SK-N-SH (cell line): ENCODE measurements at regions not wholly inside any gene's neighbourhood (a gene's known extent, or its start where the extent isn't known, plus 50 kb on each side); places are given as distances from the start of the nearest gene placed in this dataset.

Experiments used
- CTCF ChIA-PET: fragments of 300-600, 350-600 bp; formaldehyde crosslinking; extraction: SDS; loops from one replicate; lab custom pipeline; 2021; lab: Yijun Ruan, JAX
- POLR2A ChIA-PET: fragments of 350-600 bp; sonication (Branson Sonifier 250); formaldehyde crosslinking; extraction: SDS; loops from one replicate; lab custom pipeline; 2020; ENCODE audit warnings: antibody characterized with exemption, inconsistent platforms; lab: Yijun Ruan, JAX
- DNase-seq: peaks from one replicate; pipeline ENCODE4 v3.0.0; 2012
- H2AFZ ChIP-seq: fragments of 200-600 bp; sonication (generic); 2 replicates; pipeline ENCODE4 v1.8.1; 2016; ENCODE audit warnings: antibody characterized with exemption, mild to moderate bottlenecking, low read depth
- H3F3A ChIP-seq: fragments of 200-600 bp; sonication (generic); replicated peaks from 2 replicates; pipeline ENCODE3; 2016; ENCODE audit warnings: antibody characterized with exemption, mild to moderate bottlenecking; ENCODE audit not compliant: insufficient read depth
- H3K27ac ChIP-seq, 2 experiments: fragments of 200-500 bp in 1 of 2; fragments of 200-600 bp in 1 of 2; sonication (Bioruptor generic) in 1 of 2; sonication (generic), shearing (Covaris generic) in 1 of 2; 2 replicates each; pipeline versions ENCODE4 v1.5.1 to v1.6.1; 2014 to 2016; ENCODE audit warnings: low read depth in 2 of 2, inconsistent platforms in 1 of 2, low read length in 1 of 2, mild to moderate bottlenecking in 1 of 2, mixed read lengths in 1 of 2
- H3K27me3 ChIP-seq: fragments of 200-600 bp; sonication (generic), shearing (Covaris generic); 2 replicates; pipeline ENCODE4 v1.6.1; 2016; ENCODE audit warnings: mixed run types; ENCODE audit not compliant: insufficient read depth
- H3K36me3 ChIP-seq, 2 experiments: fragments of 200-500 bp in 1 of 2; fragments of 200-600 bp in 1 of 2; sonication (Bioruptor generic) in 1 of 2; sonication (generic) in 1 of 2; replicated peaks in 1 of 2; 2 replicates each; pipeline versions ENCODE3 to v1.5.1; 2014 to 2016; ENCODE audit warnings: low read length in 1 of 2, mild to moderate bottlenecking in 1 of 2; ENCODE audit not compliant: insufficient read depth in 2 of 2, control insufficient read depth in 1 of 2
- H3K4me1 ChIP-seq, 2 experiments: fragments of 200-500 bp in 1 of 2; fragments of 200-600 bp in 1 of 2; sonication (Bioruptor generic) in 1 of 2; sonication (generic), shearing (Covaris generic) in 1 of 2; 2 replicates each; pipeline versions ENCODE4 v1.5.1 to v1.6.1; 2014 to 2016; ENCODE audit warnings: low read depth in 1 of 2, low read length in 1 of 2, mixed run types in 1 of 2; ENCODE audit not compliant: insufficient read depth in 2 of 2, control insufficient read depth in 1 of 2
- H3K4me2 ChIP-seq: fragments of 200-600 bp; sonication (generic), shearing (Covaris generic); 2 replicates; pipeline ENCODE4 v1.6.1; 2017; ENCODE audit warnings: mixed run types
- H3K4me3 ChIP-seq, 2 experiments: fragments of 200-500 bp in 1 of 2; fragments of 200-600 bp in 1 of 2; sonication (Bioruptor generic) in 1 of 2; sonication (generic), shearing (Covaris generic) in 1 of 2; 2 replicates each; pipeline versions ENCODE4 v1.5.1 to v1.8.1; 2014 to 2016; ENCODE audit warnings: low read depth in 2 of 2, inconsistent platforms in 1 of 2, low read length in 1 of 2, mild to moderate bottlenecking in 1 of 2, mixed read lengths in 1 of 2, moderate library complexity in 1 of 2
- H3K79me2 ChIP-seq: fragments of 200-600 bp; sonication (generic); 2 replicates; pipeline ENCODE4 v1.8.1; 2017; ENCODE audit warnings: mild to moderate bottlenecking; ENCODE audit not compliant: insufficient read depth
- H3K9ac ChIP-seq: fragments of 200-600 bp; sonication (generic); 2 replicates; pipeline ENCODE4 v1.6.1; 2017; ENCODE audit warnings: mixed run types
- H3K9me2 ChIP-seq: fragments of 200-600 bp; sonication (generic); 2 replicates; pipeline ENCODE4 v1.6.1; 2017; ENCODE audit warnings: mixed run types
- H3K9me3 ChIP-seq: fragments of 200-600 bp; sonication (generic); 2 replicates; pipeline ENCODE4 v1.6.1; 2017; ENCODE audit warnings: mixed run types, mild to moderate bottlenecking, moderate library complexity
- H4K20me1 ChIP-seq: fragments of 200-600 bp; sonication (generic); 2 replicates; pipeline ENCODE4 v1.6.1; 2017; ENCODE audit warnings: mild to moderate bottlenecking, mixed run types; ENCODE audit not compliant: insufficient read depth
- CHD2 ChIP-seq: fragments of 150-350 bp; IDR thresholded peaks from 2 replicates; pipeline ENCODE4 v1.6.1; 2018; ENCODE audit warnings: low read length; ENCODE audit not compliant: partially characterized antibody
- EZH2phosphoT487 ChIP-seq: fragments of 200-600 bp; sonication (generic); IDR thresholded peaks from 2 replicates; pipeline ENCODE4 v1.6.1; 2017; ENCODE audit warnings: low read depth, mixed run types, mild to moderate bottlenecking, antibody characterized with exemption, moderate library complexity, borderline replicate concordance
- FOSL2 ChIP-seq: IDR thresholded peaks from 2 replicates; pipeline ENCODE4 v1.4.0; 2012; ENCODE audit warnings: low read depth, mild to moderate bottlenecking, moderate library complexity, borderline replicate concordance
- FOXM1 ChIP-seq: IDR thresholded peaks from 2 replicates; pipeline ENCODE4 v1.4.0; 2012; ENCODE audit warnings: low read depth, mild to moderate bottlenecking
- GABPA ChIP-seq: IDR thresholded peaks from 2 replicates; pipeline ENCODE4 v1.4.0; 2012; ENCODE audit warnings: low read depth, mild to moderate bottlenecking
- GATA2 ChIP-seq: sonication (generic); formaldehyde crosslinking; IDR thresholded peaks from 2 replicates; pipeline ENCODE4 v1.5.0; 2020; ENCODE audit warnings: mild to moderate bottlenecking, missing genetic modification reagents
- MXI1 ChIP-seq: IDR thresholded peaks from 2 replicates; pipeline ENCODE4 v1.6.1; 2012; ENCODE audit warnings: mild to moderate bottlenecking, low read depth, low read length, improper control_type of control experiment
- POLR2AphosphoS5 ChIP-seq: IDR thresholded peaks from 2 replicates; pipeline ENCODE4 v1.6.1; 2012; ENCODE audit warnings: low read depth, low read length
- RAD21 ChIP-seq: IDR thresholded peaks from 2 replicates; pipeline ENCODE4 v1.6.1; 2012; ENCODE audit warnings: mild to moderate bottlenecking, low read length
- RXRA ChIP-seq: IDR thresholded peaks from 2 replicates; pipeline ENCODE4 v1.4.0; 2012; ENCODE audit warnings: low read depth, mild to moderate bottlenecking, borderline replicate concordance
- SIN3A ChIP-seq: IDR thresholded peaks from 2 replicates; pipeline ENCODE4 v1.6.1; 2012; ENCODE audit warnings: low read depth, mild to moderate bottlenecking, low read length, moderate library complexity, borderline replicate concordance
- SMC3 ChIP-seq: IDR thresholded peaks from 2 replicates; pipeline ENCODE4 v1.6.1; 2012; ENCODE audit warnings: low read depth, low read length, improper control_type of control experiment
- TAF1 ChIP-seq: IDR thresholded peaks from 2 replicates; pipeline ENCODE4 v1.6.1; 2012; ENCODE audit warnings: low read depth, mild to moderate bottlenecking, low read length, moderate library complexity, borderline replicate concordance
- TEAD4 ChIP-seq: IDR thresholded peaks from 2 replicates; pipeline ENCODE4 v1.4.0; 2012; ENCODE audit warnings: mild to moderate bottlenecking, borderline replicate concordance; ENCODE audit not compliant: insufficient read depth
- YY1 ChIP-seq: IDR thresholded peaks from 2 replicates; pipeline ENCODE4 v1.4.0; 2012; ENCODE audit warnings: low read depth, mild to moderate bottlenecking
- WGBS: methylation state at CpG from one replicate; pipeline ENCODE4 v1.1.6; 2017; ENCODE audit warnings: low lambda C conversion rate; 5-methylcytosine and 5-hydroxymethylcytosine counted together
- TF ChIP-seq, protein P1 (sequence below): IDR thresholded peaks from 2 replicates; pipeline ENCODE4 v1.4.0; 2012; ENCODE audit warnings: low read depth
- TF ChIP-seq, protein P2 (sequence below): fragments of 150-350 bp; IDR thresholded peaks from 2 replicates; pipeline ENCODE4 v1.6.1; 2017; ENCODE audit warnings: antibody characterized with exemption, low read length, low read depth, borderline replicate concordance
- TF ChIP-seq, protein P3 (sequence below): IDR thresholded peaks from 2 replicates; pipeline ENCODE4 v1.4.0; 2012; ENCODE audit warnings: low read depth, borderline replicate concordance
- TF ChIP-seq, protein P4 (sequence below): fragments of 200-600 bp; sonication (generic); IDR thresholded peaks from 2 replicates; pipeline ENCODE4 v1.6.1; 2017; ENCODE audit warnings: antibody characterized with exemption, mild to moderate bottlenecking, moderate library complexity

DNA sequence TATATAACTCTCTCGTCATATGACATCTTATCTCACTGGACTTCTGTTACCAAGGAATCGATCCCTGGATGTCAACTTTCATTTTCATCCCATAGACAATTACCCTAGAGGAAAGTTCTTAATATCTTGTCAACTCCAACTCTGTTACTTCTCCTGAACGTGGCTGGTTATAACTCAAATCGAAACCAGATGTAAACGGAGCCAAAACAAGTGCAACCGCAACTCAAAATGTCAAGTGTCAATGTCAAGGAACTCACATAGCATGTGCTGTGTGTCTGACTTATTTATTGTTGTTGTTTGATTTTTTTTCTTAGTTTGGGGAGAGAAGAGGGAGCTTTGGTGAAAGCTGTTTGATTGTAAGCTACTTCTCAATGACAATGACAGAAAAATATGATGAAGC is 108.6 kb downstream of the VIP start:
- Histone ChIP-seq H3K4me1 (peaks cover 0 to 2% of the 10 kb centered on the region in 2 experiments; a peak in 2 of 4 replicates), H3K4me2 (0 out of 2 replicates have a peak overlapping the region, but pooled peaks have one; percentile 17), H3F3A (peaks cover 18% of the 10 kb centered on the region), H3K9me2 (no peaks in the 10 kb centered on the region), H3K9me3 (no peaks in the 10 kb centered on the region), H3K79me2 (no peaks in the 10 kb centered on the region)
- ChIA-PET CTCF (interaction anchor here (0.7 to 2.5 kb wide), 3 partner anchors 89 to 95 kb away, joined by 3 to 6 read pairs (median 3); no protein-coding TSS in a partner anchor), POLR2A (no interaction called here)
- no peak for TF ChIP-seq POLR2AphosphoS5
- TF ChIP-seq GATA2 (CRISPR knock-in tag), result no peak
- no peak for TF ChIP-seq GABPA
- no peak for TF ChIP-seq RXRA
- TF ChIP-seq YY1, result no peak
- no peak for TF ChIP-seq CHD2
- TF ChIP-seq, protein P1, sequence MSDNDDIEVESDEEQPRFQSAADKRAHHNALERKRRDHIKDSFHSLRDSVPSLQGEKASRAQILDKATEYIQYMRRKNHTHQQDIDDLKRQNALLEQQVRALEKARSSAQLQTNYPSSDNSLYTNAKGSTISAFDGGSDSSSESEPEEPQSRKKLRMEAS, result no peak
- no peak for TF ChIP-seq FOSL2
- no peak for TF ChIP-seq TEAD4
- TF ChIP-seq, protein P2, sequence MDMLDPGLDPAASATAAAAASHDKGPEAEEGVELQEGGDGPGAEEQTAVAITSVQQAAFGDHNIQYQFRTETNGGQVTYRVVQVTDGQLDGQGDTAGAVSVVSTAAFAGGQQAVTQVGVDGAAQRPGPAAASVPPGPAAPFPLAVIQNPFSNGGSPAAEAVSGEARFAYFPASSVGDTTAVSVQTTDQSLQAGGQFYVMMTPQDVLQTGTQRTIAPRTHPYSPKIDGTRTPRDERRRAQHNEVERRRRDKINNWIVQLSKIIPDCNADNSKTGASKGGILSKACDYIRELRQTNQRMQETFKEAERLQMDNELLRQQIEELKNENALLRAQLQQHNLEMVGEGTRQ, result no peak
- TF ChIP-seq SIN3A, result no peak
- TF ChIP-seq, protein P3, sequence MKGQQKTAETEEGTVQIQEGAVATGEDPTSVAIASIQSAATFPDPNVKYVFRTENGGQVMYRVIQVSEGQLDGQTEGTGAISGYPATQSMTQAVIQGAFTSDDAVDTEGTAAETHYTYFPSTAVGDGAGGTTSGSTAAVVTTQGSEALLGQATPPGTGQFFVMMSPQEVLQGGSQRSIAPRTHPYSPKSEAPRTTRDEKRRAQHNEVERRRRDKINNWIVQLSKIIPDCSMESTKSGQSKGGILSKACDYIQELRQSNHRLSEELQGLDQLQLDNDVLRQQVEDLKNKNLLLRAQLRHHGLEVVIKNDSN, result no peak
- TF ChIP-seq MXI1, result no peak
- TF ChIP-seq TAF1, result no peak
- TF ChIP-seq, all 33 proteins: peak for 0
- WGBS, result 35% methylated on average over 6 of the region's 6 CpGs
- Histone ChIP-seq H3K4me3 (no peak overlapping the region), H3K36me3 (no peaks in the 10 kb centered on the region), H4K20me1 (no peaks in the 10 kb centered on the region), H3K27me3 (no peaks in the 10 kb centered on the region), H3K27ac (no peak overlapping the region), H2AFZ (0 out of 2 replicates have a peak overlapping the region, but pooled peaks have one; percentile 45), H3K9ac (no peak overlapping the region)
- DNase-seq, result no peak

DNA sequence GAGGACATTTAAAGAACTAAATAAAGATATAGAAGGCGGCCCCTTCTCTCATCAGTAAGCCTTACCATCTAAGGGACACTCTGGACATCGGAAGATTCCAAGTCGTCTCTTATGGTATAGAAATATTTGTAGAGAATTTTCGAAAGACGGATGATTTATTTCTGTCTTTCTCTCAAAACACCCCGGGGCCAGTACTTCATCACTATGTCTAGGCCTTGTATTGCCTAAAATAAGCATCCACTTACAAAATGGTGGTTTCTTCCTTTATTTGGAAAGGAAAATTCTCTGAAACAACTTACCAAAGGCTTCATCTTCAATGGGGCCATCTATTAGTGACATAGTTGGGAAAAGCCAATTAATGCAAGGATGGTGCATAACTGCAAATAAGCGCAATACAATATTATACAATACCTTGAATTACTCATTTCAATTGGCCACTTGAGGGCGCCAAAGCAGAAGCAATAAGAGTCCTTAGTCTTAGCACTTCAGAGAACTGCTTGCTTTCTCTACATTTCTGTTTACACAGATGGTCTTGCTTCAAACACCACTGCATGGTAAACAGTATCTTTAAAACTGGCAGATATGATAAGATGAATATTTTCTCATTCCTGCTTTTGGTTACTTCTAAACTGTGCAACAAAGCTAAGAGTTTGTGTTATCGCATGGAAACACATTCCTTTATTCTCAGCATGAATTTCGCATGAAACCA is 113.2 kb downstream of the VIP start:
- Histone ChIP-seq H3K36me3 (no peaks in the 10 kb centered on the region), H3F3A (peaks cover 13% of the 10 kb centered on the region), H3K9me2 (no peaks in the 10 kb centered on the region), H4K20me1 (no peaks in the 10 kb centered on the region), H3K4me1 (no peaks in the 10 kb centered on the region; a peak in 1 of 4 replicates), H3K9me3 (no peaks in the 10 kb centered on the region)
- WGBS, result 59% methylated on average over 10 of the region's 10 CpGs
- TF ChIP-seq EZH2phosphoT487 (no peak), SMC3 (peak; percentile 72), RAD21 (peak; percentile 89), FOXM1 (no peak)
- TF ChIP-seq, protein P4, sequence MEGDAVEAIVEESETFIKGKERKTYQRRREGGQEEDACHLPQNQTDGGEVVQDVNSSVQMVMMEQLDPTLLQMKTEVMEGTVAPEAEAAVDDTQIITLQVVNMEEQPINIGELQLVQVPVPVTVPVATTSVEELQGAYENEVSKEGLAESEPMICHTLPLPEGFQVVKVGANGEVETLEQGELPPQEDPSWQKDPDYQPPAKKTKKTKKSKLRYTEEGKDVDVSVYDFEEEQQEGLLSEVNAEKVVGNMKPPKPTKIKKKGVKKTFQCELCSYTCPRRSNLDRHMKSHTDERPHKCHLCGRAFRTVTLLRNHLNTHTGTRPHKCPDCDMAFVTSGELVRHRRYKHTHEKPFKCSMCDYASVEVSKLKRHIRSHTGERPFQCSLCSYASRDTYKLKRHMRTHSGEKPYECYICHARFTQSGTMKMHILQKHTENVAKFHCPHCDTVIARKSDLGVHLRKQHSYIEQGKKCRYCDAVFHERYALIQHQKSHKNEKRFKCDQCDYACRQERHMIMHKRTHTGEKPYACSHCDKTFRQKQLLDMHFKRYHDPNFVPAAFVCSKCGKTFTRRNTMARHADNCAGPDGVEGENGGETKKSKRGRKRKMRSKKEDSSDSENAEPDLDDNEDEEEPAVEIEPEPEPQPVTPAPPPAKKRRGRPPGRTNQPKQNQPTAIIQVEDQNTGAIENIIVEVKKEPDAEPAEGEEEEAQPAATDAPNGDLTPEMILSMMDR, result peak; percentile 72
- TF ChIP-seq, protein P1, result no peak
- TF ChIP-seq, protein P3, result no peak
- TF ChIP-seq, all 33 proteins: peak for 3
- no peak overlapping the region; a peak in 1 of 4 replicates for H3K27ac ChIP-seq
- H3K27me3 ChIP-seq, result no peaks in the 10 kb centered on the region
- H2AFZ ChIP-seq, result no peak overlapping the region
- no peak overlapping the region for H3K4me2 ChIP-seq
- H3K79me2 ChIP-seq, result no peaks in the 10 kb centered on the region
- H3K4me3 ChIP-seq, result no peak overlapping the region
- peak; percentile 36 for DNase-seq
- H3K9ac ChIP-seq, result no peak overlapping the region
- POLR2A ChIA-PET, result no interaction called here
- CTCF ChIA-PET, result interaction anchor here (0.6 to 3.7 kb wide), 17 partner anchors 9 to 161 kb away, joined by 3 to 31 read pairs (median 3); no protein-coding TSS in a partner anchor
